OCI-LY1 (cell line): ENCODE measurements at regions not wholly inside any gene's neighbourhood (a gene's known extent, or its start where the extent isn't known, plus 50 kb on each side); places are given as distances from the start of the nearest gene placed in this dataset.

Source experiments
- H2AFZ ChIP-seq: fragments of 200-600 bp; sonication (generic), shearing (Covaris generic); 2 replicates; pipeline ENCODE4 v1.6.0; 2014; ENCODE audit warnings: antibody characterized with exemption, mild to moderate bottlenecking, low read length
- H3F3A ChIP-seq: fragments of 200-600 bp; sonication (generic), shearing (Covaris generic); 2 replicates; pipeline ENCODE4 v1.6.0; 2014; ENCODE audit warnings: mild to moderate bottlenecking, antibody characterized with exemption, low read length, moderate library complexity; ENCODE audit not compliant: insufficient read depth
- H3K27ac ChIP-seq: fragments of 200-600 bp; sonication (generic); 2 replicates; pipeline ENCODE4 v1.5.1; 2014; ENCODE audit warnings: low read length, mixed run types, mild to moderate bottlenecking, low read depth; ENCODE audit not compliant: poor library complexity, severe bottlenecking
- H3K27me3 ChIP-seq: fragments of 200-600 bp; sonication (generic); 2 replicates; pipeline ENCODE4 v1.6.0; 2014; ENCODE audit warnings: antibody characterized with exemption, mild to moderate bottlenecking, low read length, moderate library complexity; ENCODE audit not compliant: insufficient read depth
- H3K36me3 ChIP-seq: fragments of 200-600 bp; sonication (generic); 2 replicates; pipeline ENCODE4 v1.6.1; 2014; ENCODE audit warnings: mild to moderate bottlenecking, antibody characterized with exemption, low read length, moderate library complexity, mixed read lengths; ENCODE audit not compliant: insufficient read depth
- H3K4me1 ChIP-seq: fragments of 200-600 bp; sonication (generic); 2 replicates; pipeline ENCODE4 v1.5.1; 2014; ENCODE audit warnings: mild to moderate bottlenecking, low read length, moderate library complexity; ENCODE audit not compliant: insufficient read depth, severe bottlenecking
- H3K4me2 ChIP-seq: fragments of 200-600 bp; sonication (generic), shearing (Covaris generic); 2 replicates; pipeline ENCODE4 v1.6.1; 2014; ENCODE audit warnings: low read length
- H3K4me3 ChIP-seq: fragments of 200-600 bp; sonication (generic); 2 replicates; pipeline ENCODE4 v1.5.1; 2014; ENCODE audit warnings: low read length, low read depth, mild to moderate bottlenecking, mixed read lengths; ENCODE audit not compliant: poor library complexity, severe bottlenecking
- H3K79me2 ChIP-seq: fragments of 200-600 bp; shearing (Covaris generic); 2 replicates; pipeline ENCODE4 v1.6.1; 2016; ENCODE audit warnings: mixed run types, low read length, mixed read lengths; ENCODE audit not compliant: insufficient read depth
- H3K9ac ChIP-seq: fragments of 200-600 bp; sonication (generic), shearing (Covaris generic); 2 replicates; pipeline ENCODE4 v1.6.1; 2014; ENCODE audit warnings: mild to moderate bottlenecking, low read length, mixed read lengths
- H3K9me2 ChIP-seq: fragments of 200-600 bp; sonication (generic), shearing (Covaris generic); 2 replicates; pipeline ENCODE4 v1.6.1; 2014; ENCODE audit warnings: low read depth, mild to moderate bottlenecking, low read length, mixed read lengths
- H3K9me3 ChIP-seq: fragments of 200-600 bp; shearing (Covaris generic); 2 replicates; pipeline ENCODE4 v1.6.1; 2014; ENCODE audit warnings: low read length, mixed read lengths
- H4K20me1 ChIP-seq: fragments of 200-600 bp; sonication (generic), shearing (Covaris generic); 2 replicates; pipeline ENCODE4 v1.6.0; 2016; ENCODE audit warnings: mild to moderate bottlenecking, low read length; ENCODE audit not compliant: insufficient read depth
- EZH2 ChIP-seq: fragments of 200-600 bp; sonication (generic), shearing (Covaris generic); IDR thresholded peaks from 2 replicates; pipeline ENCODE4 v1.8.0; 2017; ENCODE audit warnings: borderline replicate concordance, mixed run types, mild to moderate bottlenecking, antibody characterized with exemption, low read length, moderate library complexity, mixed read lengths
- TF ChIP-seq, protein P1 (sequence below): fragments of 200-600 bp; sonication (generic), shearing (Covaris generic); IDR thresholded peaks from 2 replicates; pipeline ENCODE4 v1.5.1; 2017; ENCODE audit warnings: mild to moderate bottlenecking, antibody characterized with exemption, low read length, moderate library complexity, mixed read lengths

GRCh38 chr3:177751770-177752169 lies 554.5 kb upstream of the TBL1XR1 start:
- TF ChIP-seq EZH2 = no peak
- TF ChIP-seq, protein P1, sequence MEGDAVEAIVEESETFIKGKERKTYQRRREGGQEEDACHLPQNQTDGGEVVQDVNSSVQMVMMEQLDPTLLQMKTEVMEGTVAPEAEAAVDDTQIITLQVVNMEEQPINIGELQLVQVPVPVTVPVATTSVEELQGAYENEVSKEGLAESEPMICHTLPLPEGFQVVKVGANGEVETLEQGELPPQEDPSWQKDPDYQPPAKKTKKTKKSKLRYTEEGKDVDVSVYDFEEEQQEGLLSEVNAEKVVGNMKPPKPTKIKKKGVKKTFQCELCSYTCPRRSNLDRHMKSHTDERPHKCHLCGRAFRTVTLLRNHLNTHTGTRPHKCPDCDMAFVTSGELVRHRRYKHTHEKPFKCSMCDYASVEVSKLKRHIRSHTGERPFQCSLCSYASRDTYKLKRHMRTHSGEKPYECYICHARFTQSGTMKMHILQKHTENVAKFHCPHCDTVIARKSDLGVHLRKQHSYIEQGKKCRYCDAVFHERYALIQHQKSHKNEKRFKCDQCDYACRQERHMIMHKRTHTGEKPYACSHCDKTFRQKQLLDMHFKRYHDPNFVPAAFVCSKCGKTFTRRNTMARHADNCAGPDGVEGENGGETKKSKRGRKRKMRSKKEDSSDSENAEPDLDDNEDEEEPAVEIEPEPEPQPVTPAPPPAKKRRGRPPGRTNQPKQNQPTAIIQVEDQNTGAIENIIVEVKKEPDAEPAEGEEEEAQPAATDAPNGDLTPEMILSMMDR = no peak
- Histone ChIP-seq H3K9me2 (no peaks in the 10 kb centered on the region), H3K4me1 (no peaks in the 10 kb centered on the region), H3K79me2 (no peaks in the 10 kb centered on the region), H3K27me3 (0 out of 2 replicates have a peak, but pooled peaks cover 4% of the 10 kb centered on the region), H3K4me2 (no peak overlapping the region), H3K4me3 (no peak overlapping the region), H4K20me1 (no peaks in the 10 kb centered on the region), H3K9me3 (no peaks in the 10 kb centered on the region), H3K27ac (no peak overlapping the region), H3K9ac (no peak overlapping the region), H2AFZ (no peak overlapping the region), H3K36me3 (no peaks in the 10 kb centered on the region), H3F3A (no peaks in the 10 kb centered on the region)

- Histone ChIP-seq H3K79me2 (no peaks in the 10 kb centered on the region), H2AFZ (no peak overlapping the region)
These were observed 555.5 kb upstream of the TBL1XR1 start for GRCh38 chr3:177752831-177753230.

GRCh38 chr3:177753451-177754155 lies 556.3 kb upstream of the TBL1XR1 start:
- Histone ChIP-seq H4K20me1 (no peaks in the 10 kb centered on the region), H3F3A (no peaks in the 10 kb centered on the region), H3K79me2 (no peaks in the 10 kb centered on the region), H3K36me3 (no peaks in the 10 kb centered on the region), H3K27me3 (no peaks in the 10 kb centered on the region), H2AFZ (no peak overlapping the region), H3K4me2 (no peak overlapping the region), H3K27ac (no peak overlapping the region), H3K9ac (no peak overlapping the region), H3K4me3 (no peak overlapping the region), H3K4me1 (no peaks in the 10 kb centered on the region), H3K9me3 (no peaks in the 10 kb centered on the region), H3K9me2 (no peaks in the 10 kb centered on the region)
- TF ChIP-seq, protein P1 = no peak
- no peak for TF ChIP-seq EZH2

More at GRCh38 chr3:177752831-177753230, 555.5 kb upstream of the TBL1XR1 start:
- Histone ChIP-seq H3F3A (no peaks in the 10 kb centered on the region), H3K9me2 (no peaks in the 10 kb centered on the region), H3K36me3 (no peaks in the 10 kb centered on the region), H3K9ac (no peak overlapping the region), H3K27ac (no peak overlapping the region), H3K4me3 (no peak overlapping the region), H3K9me3 (no peaks in the 10 kb centered on the region), H3K4me1 (no peaks in the 10 kb centered on the region), H3K4me2 (no peak overlapping the region), H3K27me3 (no peaks in the 10 kb centered on the region), H4K20me1 (no peaks in the 10 kb centered on the region)
- no peak for TF ChIP-seq EZH2
- TF ChIP-seq, protein P1 = no peak
